HG02571 (cell line): ENCODE measurements at regions not wholly inside any gene's neighbourhood (a gene's known extent, or its start where the extent isn't known, plus 50 kb on each side); places are given as distances from the start of the nearest gene placed in this dataset.
"Not testable (repeated sequence)": the region's sequence is repeated elsewhere in the genome, so short reads cannot be mapped to it uniquely, and the experiment has no call there.

Source experiments
- ATAC-seq: cut with Tn5 transposase; IDR thresholded peaks from one replicate; pipeline ENCODE4 v1.9.1; 2021; ENCODE audit warnings: mild to moderate bottlenecking, moderate library complexity; ENCODE audit not compliant: unreplicated experiment

DNA sequence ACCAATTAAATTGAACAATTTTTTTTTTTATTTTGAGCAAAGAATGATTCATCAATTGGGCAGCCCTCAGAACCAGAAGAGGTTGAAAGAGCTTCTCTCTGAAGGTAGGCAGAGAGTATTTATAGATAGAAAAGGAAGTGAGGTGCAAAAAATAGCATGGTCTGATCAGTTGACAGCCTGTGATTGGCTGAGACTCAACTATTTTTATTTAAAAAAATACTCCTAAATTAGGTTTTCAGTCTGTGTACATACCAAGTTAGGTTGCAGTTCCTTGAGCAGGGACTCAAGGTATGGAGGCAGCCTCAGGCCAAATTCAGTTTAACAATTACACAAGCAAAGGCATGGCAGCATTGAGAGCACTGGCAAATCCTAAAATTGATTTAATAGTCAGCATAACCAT is 1074.7 kb downstream of the SORCS1 start:
- ATAC-seq: no peak

DNA sequence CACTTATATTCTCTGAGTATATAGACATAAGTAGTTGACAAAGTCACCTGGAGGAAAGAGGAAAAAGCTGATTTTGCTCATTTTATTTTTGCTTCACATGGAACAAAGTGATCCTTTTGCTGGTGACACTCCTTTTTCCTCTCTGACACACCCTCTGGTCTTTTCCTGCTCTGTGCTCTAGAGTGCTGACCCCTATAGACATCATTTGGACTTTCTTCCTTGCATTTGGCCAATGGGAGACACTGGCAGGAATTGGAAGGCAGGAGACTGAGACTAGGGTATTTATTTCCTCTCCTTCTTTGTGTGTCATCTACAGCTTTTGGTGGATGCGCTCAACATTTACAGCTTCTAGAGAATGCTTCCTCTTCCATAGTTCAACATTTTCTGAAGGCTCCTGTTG is 1078.1 kb downstream of the SORCS1 start:
- ATAC-seq: no peak

GRCh38 chr10:106083572-106083971 is 1080.9 kb downstream of the SORCS1 start:
- no peak for ATAC-seq

DNA sequence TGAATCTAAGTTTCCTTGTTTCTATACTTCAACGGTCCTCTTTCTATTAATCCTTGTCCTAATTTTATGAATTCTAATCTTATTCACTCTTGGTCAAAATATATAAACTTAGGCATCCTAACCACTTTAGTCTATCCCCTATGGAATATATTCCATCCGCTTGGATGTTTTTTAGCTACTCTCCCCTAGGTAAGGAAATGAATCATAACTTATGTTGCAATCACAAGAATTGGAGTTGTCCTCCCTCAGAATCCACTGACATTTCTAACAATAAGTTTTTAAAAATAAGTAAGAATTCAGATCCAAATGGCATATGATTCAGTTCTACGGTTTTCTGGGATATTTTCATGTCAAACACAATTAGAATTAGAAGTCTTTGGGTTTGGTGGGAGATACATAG is 1081.6 kb downstream of the SORCS1 start:
- ATAC-seq: no peak

DNA sequence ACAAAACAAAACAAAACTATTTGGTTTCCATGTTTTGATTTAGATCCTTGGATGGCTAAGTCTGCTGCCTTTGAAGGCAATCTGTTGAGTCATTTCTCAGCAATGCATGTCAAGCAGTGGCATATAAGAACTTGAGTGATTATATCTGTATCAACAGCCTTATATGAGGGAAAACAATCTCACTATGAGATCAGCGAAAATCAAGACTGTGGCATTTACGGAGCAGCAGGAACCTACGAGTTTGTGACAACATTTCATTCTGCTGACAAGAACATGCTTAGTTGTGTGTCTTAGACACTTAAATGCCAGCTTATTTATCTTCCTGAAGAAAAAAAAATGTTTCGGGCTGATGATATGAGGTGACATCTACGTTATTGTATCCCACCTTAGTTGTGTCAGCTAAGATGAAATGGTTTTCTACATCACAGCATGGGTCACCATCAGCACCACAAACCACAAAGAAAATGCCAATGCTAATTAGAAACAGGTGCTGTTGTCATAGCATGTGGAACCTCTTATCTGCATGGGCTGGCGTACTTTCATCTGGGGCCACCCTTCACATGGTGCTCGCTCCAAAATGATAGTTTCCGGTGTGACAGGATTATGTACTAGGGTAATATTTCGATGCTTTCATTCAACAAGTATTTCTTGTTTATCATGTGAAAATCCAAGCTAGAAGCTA is 1085.5 kb downstream of the SORCS1 start:
- ATAC-seq: no peak

- ATAC-seq: no peak
Measured at GRCh38 chr10:106076496-106076895, 1088.0 kb downstream of the SORCS1 start.

- no peak for ATAC-seq
Measured at GRCh38 chr10:106053061-106053460, 1111.4 kb downstream of the SORCS1 start.

DNA sequence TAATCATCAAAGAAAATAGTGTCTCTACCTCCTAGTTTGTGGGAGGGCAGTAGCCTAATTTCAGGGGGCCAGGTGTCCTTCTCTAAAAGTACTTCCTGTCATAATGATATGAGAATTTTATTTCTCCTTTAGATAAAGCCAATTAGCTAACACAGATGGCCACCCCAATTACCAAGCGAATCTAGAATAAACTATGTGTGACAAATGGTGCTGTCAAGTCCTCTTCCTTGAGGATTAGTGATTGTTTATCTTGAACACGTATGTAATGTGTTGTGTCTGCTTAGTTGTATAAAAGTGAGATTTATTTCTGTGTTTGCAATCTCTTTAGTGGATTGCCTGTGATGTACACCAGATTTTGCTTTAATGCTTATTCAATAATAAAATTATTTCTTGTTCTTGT is 1120.0 kb downstream of the SORCS1 start:
- no peak for ATAC-seq

DNA sequence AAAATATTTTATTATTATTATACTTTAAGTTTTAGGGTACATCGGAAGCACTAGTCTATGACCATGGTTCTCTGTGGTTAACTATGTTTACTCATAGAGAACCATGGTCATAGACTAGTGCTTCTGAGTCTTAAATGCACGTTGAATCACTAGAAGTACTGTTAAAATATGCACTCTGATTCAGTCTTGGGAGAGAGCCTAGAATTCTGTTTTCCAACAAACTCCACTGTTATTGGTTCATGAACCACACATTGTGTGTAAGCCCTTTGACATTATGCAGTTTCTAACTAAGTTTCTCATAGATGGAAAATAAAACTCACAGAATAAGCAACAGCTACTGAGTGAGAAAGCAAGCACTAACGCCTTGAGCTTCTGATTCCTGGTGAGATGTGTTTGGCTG is 1120.6 kb downstream of the SORCS1 start:
- ATAC-seq: no peak

GRCh38 chr10:106038246-106038645 is 1126.3 kb downstream of the SORCS1 start:
- ATAC-seq: no peak

GRCh38 chr10:106033065-106033464 is 1131.4 kb downstream of the SORCS1 start:
- no peak for ATAC-seq

GRCh38 chr10:106032450-106033002 is 1132.0 kb downstream of the SORCS1 start:
- ATAC-seq: no peak

GRCh38 chr10:106027240-106027639 is 1137.3 kb downstream of the SORCS1 start:
- ATAC-seq: no peak

DNA sequence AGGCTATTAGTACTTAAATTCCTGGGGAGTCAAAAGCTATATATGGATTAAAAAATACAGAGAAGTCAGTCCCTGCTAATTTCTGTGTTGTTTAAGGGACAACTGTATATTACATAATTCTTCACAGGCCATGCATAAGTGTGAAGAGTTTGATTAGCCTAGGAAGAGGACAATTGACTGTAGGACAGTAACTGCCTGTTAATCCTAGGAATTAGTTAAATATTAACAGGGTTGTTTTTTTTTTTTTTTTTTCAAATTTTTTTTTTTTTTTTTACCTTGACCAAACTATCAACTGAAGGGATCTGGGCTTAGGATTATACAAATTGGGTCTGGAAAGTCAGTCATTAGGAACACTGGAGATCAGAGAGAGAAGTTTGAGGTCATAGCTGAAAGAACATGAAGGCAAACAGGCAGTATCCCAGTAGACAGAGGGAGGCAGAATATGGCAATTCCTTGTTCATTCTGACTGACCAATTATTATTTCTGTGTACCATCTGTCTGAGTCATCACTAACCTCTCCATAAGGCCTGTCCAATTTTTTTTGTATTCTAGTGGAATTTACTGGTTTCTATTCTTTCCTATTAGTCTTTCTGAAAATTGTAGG is 1139.2 kb downstream of the SORCS1 start:
- ATAC-seq: no peak

DNA sequence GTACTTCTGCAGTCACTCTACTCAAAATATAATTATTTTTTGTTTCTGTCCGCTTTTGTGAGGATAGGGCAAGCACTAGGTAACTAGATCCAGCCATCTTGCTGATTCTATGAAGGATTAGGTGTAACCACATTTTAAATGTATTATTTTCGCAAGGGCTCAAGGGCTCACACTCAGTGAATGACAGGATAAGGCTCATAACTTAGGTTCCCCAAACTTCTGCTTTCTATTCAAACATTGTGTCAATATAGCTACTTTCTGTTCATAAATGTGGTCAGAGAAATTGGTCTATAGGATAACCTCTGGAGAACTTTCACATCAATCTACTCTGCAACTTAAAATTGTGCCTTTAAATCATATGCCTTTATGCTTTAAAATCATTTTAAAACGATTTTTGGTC is 1141.2 kb downstream of the SORCS1 start:
- no peak for ATAC-seq

DNA sequence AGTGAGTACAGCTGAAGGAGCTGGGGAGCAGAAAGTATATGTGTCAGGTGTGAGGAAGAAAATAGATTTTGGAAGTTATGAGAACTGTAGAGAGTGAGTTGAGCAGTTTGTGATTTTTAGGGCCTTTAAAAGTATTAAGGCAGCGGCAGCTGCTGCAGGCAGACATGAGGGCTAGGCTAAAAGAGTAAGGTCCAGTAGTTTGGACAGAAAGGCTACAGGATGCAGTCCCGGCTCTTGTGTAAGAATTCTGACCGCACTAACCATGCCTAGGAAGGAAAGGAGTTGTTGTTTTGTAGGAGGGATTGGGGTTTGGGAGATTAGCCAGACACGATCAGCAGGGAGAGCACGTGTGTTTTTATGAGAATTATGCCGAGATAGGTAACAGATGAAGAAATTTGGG is 1144.9 kb downstream of the SORCS1 start:
- ATAC-seq: not testable (repeated sequence)

DNA sequence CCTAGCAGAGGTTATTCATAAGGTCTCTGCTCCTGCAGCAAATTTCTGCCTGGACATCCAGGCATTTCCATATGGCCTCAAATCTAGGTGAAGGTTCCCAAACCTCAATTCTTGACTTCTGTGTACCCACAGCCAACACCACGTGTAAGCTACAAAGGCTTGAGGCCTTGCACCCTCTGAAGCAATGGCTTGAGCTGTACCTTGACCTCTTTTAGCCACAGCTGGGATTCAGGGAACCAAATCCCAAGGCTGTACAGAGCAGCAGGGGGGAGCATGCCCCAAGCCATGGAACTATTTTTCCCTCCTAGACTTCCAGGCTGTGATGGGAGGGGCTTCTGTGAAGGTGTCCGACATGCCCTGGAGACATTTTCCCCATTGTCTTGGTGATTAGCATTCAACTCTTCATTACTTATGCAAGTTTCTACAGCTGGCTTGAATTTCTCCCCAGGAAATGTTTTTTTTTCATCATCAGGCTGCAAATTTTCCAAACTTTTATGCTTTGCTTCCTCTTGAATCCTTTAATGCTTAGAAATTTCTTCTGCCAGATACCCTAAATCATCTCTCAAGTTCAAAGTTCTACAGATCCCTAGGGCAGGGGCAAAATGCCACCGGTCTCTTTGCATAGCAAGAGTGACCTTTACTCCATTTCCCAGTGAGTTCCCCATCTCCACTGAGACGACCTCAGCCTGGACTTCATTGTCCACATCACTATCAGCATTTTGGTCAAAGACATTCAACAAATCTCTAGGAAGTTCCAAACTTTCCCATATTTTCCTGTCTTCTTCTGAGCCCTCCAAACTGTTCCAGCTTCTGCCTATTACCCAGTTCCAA is 1148.9 kb downstream of the SORCS1 start:
- ATAC-seq: not testable (repeated sequence)

GRCh38 chr10:106011250-106011649 is 1153.3 kb downstream of the SORCS1 start:
- ATAC-seq: no peak

- ATAC-seq: no peak
Measured at GRCh38 chr10:106000721-106001120, 1163.8 kb downstream of the SORCS1 start.

- no peak for ATAC-seq
Measured at GRCh38 chr10:105993609-105994008, 1170.9 kb downstream of the SORCS1 start.

DNA sequence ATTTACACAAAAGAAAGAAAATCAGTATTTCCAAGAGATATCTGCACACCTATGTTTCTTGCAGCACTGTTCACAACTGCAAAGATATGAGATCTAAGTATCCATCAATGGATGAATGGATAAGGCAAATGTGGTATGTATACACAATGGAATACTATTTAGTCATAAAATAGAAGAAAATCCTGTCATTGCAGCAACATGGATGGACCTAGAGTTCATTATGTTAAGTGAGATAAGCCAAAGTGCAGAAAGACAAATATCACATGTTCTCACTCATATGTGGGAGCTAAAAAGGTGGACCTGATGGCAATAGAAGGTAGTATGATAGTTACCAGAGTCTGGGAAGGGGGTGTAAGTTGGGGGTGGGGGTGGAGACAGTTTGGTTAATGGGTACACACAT is 1171.6 kb downstream of the SORCS1 start:
- ATAC-seq: no peak

DNA sequence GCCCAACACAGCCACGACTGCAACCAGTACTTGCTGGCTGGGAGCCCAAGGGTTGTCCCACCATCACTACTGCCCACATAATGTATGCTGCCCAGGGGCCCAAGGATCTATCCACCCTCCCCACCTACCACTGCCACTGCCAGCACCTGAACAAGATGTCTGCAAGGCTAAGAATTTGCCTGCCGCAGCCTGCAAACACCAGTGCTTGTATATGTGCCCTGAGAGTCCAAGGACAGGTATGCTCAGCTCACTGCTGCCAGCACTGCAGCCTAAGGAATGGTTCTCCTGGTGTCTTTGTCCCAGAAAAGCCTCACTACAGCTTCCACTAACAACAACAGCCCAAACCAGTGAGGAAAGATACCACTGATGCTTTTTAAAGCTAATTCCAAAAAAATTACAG is 1174.0 kb downstream of the SORCS1 start:
- no peak for ATAC-seq
